Glomerular endothelial cell (primary cell): ENCODE measurements at regions not wholly inside any gene's neighbourhood (a gene's known extent, or its start where the extent isn't known, plus 50 kb on each side); places are given as distances from the start of the nearest gene placed in this dataset.
"Not testable (repeated sequence)": the region's sequence is repeated elsewhere in the genome, so short reads cannot be mapped to it uniquely, and the experiment has no call there.

Experiments
- DNase-seq: peaks from one replicate; pipeline ENCODE4 v3.0.0-alpha.2; 2011; ENCODE audit warnings: low read depth, low spot score; ENCODE audit errors: extremely low read depth

- DNase-seq = not testable (repeated sequence)
Observed at GRCh38 chr19:34871911-34872310, 54.8 kb upstream of the ZNF30 start.

- no peak for DNase-seq
Observed at GRCh38 chr19:34867631-34868030, 59.1 kb upstream of the ZNF30 start.

- DNase-seq = not testable (repeated sequence)
Observed at GRCh38 chr19:34865225-34865624, 61.5 kb upstream of the ZNF30 start.

GRCh38 chr19:34859823-34860736 lies 66.6 kb upstream of the ZNF30 start:
- not testable (repeated sequence) for DNase-seq

- DNase-seq = not testable (repeated sequence)
Observed at GRCh38 chr19:34859325-34859724, 67.4 kb upstream of the ZNF30 start.

GRCh38 chr19:34856052-34856451 lies 70.7 kb upstream of the ZNF30 start:
- no peak for DNase-seq

GRCh38 chr19:34853369-34853768 lies 73.3 kb upstream of the ZNF30 start:
- no peak for DNase-seq

GRCh38 chr19:34852669-34853068 lies 74.0 kb upstream of the ZNF30 start:
- no peak for DNase-seq

GRCh38 chr19:34851277-34851804 lies 75.4 kb upstream of the ZNF30 start:
- no peak for DNase-seq

GRCh38 chr19:34847393-34847792 lies 74.4 kb upstream of the ZNF599 start:
- DNase-seq = no peak

- DNase-seq = no peak
Observed at GRCh38 chr19:34844277-34844676, 71.3 kb upstream of the ZNF599 start.

GRCh38 chr19:34841780-34842179 lies 68.8 kb upstream of the ZNF599 start:
- DNase-seq = no peak

GRCh38 chr19:34838753-34839431 lies 65.9 kb upstream of the ZNF599 start:
- DNase-seq = no peak

- DNase-seq = no peak
Observed at GRCh38 chr19:34838248-34838647, 65.2 kb upstream of the ZNF599 start.

GRCh38 chr19:34837262-34837661 lies 64.2 kb upstream of the ZNF599 start:
- DNase-seq = peak; percentile 18

GRCh38 chr19:34835631-34836351 lies 62.8 kb upstream of the ZNF599 start:
- DNase-seq = no peak

GRCh38 chr19:34834472-34835061 lies 61.6 kb upstream of the ZNF599 start:
- DNase-seq = no peak

GRCh38 chr19:34832581-34833112 lies 59.6 kb upstream of the ZNF599 start:
- DNase-seq = no peak

GRCh38 chr19:34831714-34832113 lies 58.7 kb upstream of the ZNF599 start:
- no peak for DNase-seq

GRCh38 chr19:34828156-34828555 lies 55.1 kb upstream of the ZNF599 start:
- no peak for DNase-seq
